ENCODE measurements at regions not wholly inside any gene's neighbourhood (a gene's known extent, or its start where the extent isn't known, plus 50 kb on each side); places are given as distances from the start of the nearest gene placed in this dataset.

DNA sequence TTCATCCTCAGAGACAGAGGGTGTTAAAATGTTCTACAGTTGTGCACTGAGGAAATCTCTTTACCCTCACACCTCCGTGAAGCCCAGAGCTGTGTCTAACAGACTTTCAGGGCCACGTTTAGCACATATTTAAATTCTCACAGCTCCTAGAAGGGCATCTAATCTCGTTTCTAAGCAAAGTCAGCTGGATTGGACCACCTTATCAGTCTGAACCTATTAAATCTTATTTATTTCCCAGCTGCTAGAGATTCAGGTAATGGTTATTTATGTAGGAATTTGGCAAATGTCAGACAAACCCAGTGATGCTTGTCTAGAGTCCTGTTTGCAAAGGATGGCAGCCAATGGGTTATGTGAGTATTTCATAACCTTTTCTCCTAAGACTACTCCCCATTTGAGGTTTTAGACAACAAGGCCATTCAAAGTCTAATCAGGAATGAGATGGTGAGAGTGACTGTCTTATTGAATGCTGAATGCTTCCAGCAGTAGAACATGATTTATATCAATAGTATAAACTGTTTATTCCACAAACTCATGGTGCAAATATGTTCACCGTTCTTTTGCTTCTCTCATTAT lies 54.8 kb upstream of the EXOC4 start:
- no peak for TF ChIP-seq POLR2A (IDR thresholded peaks at IDR 0.05; ENCODE audit: low read depth, low read length)
- TF ChIP-seq TAF1 (IDR thresholded peaks at IDR 0.05; ENCODE audit: low read depth, low read length) = no peak
- TF ChIP-seq POLR2AphosphoS5 (IDR thresholded peaks at IDR 0.05; ENCODE audit: low read depth, low read length) = no peak
- TF ChIP-seq PAX5 (IDR thresholded peaks at IDR 0.05; ENCODE audit: insufficient read depth, low read length, severe bottlenecking) = no peak
- no peak for TF ChIP-seq POU2F2 (IDR thresholded peaks at IDR 0.05; ENCODE audit: low read depth, low read length)
- TF ChIP-seq SPI1 (IDR thresholded peaks at IDR 0.05; ENCODE audit: low read depth, low read length) = no peak

All from GM12891 (cell line).